ENCODE measurements at regions not wholly inside any gene's neighbourhood (a gene's known extent, or its start where the extent isn't known, plus 50 kb on each side); places are given as distances from the start of the nearest gene placed in this dataset.

- H3K27me3 ChIP-seq = no peaks in the 10 kb centered on the region
- H3K4me1 ChIP-seq = no peaks in the 10 kb centered on the region
- no peaks in the 10 kb centered on the region for H3K36me3 ChIP-seq
- no peak overlapping the region for H3K4me3 ChIP-seq
- no peak overlapping the region for H3K27ac ChIP-seq
- intact Hi-C loops (cut with DNase I; ENCODE audit: low total_unique reads) = no loop called here
- DNase-seq = no peak
- H3K9me3 ChIP-seq = no peaks in the 10 kb centered on the region
- no peak for TF ChIP-seq CTCF (IDR thresholded peaks at IDR 0.05)
- TF ChIP-seq POLR2A (IDR thresholded peaks at IDR 0.05) = no peak
Observed at GRCh38 chr18:45166836-45167551, 448.3 kb upstream of the SLC14A2 start.

- intact Hi-C loops (cut with DNase I; ENCODE audit: low total_unique reads) = no loop called here
- no peaks in the 10 kb centered on the region for H3K27me3 ChIP-seq
Observed at GRCh38 chr18:45167631-45168280, 447.5 kb upstream of the SLC14A2 start.

GRCh38 chr18:45168866-45169600 is 446.2 kb upstream of the SLC14A2 start:
- H3K4me1 ChIP-seq = no peaks in the 10 kb centered on the region
- no peak for DNase-seq
- no peak overlapping the region for H3K4me3 ChIP-seq
- intact Hi-C loops (cut with DNase I; ENCODE audit: low total_unique reads) = no loop called here
- no peaks in the 10 kb centered on the region for H3K36me3 ChIP-seq
- no peaks in the 10 kb centered on the region for H3K27me3 ChIP-seq
- TF ChIP-seq CTCF (IDR thresholded peaks at IDR 0.05) (no peak), POLR2A (IDR thresholded peaks at IDR 0.05) (no peak)
- H3K9me3 ChIP-seq = no peaks in the 10 kb centered on the region
- no peak overlapping the region for H3K27ac ChIP-seq

More at GRCh38 chr18:45167631-45168280, 447.5 kb upstream of the SLC14A2 start:
- Histone ChIP-seq H3K36me3 (no peaks in the 10 kb centered on the region), H3K4me3 (no peak overlapping the region), H3K4me1 (no peaks in the 10 kb centered on the region), H3K9me3 (no peaks in the 10 kb centered on the region), H3K27ac (no peak overlapping the region)
- TF ChIP-seq CTCF (IDR thresholded peaks at IDR 0.05) = no peak
- TF ChIP-seq POLR2A (IDR thresholded peaks at IDR 0.05) = no peak
- DNase-seq = no peak

GRCh38 chr18:45169610-45170009 is 445.7 kb upstream of the SLC14A2 start:
- Histone ChIP-seq H3K27ac (no peak overlapping the region), H3K4me1 (no peaks in the 10 kb centered on the region), H3K4me3 (no peak overlapping the region), H3K27me3 (no peaks in the 10 kb centered on the region), H3K36me3 (no peaks in the 10 kb centered on the region), H3K9me3 (no peaks in the 10 kb centered on the region)
- TF ChIP-seq POLR2A (IDR thresholded peaks at IDR 0.05) (no peak), CTCF (IDR thresholded peaks at IDR 0.05) (peak in 1 of 4 experiments; percentile 9)
- DNase-seq = peak; percentile 46 to 54
- intact Hi-C loops (cut with DNase I; ENCODE audit: low total_unique reads) = no loop called here
